Adrenal gland (tissue), 9 donors: ENCODE measurements at regions not wholly inside any gene's neighbourhood (a gene's known extent, or its start where the extent isn't known, plus 50 kb on each side); places are given as distances from the start of the nearest gene placed in this dataset.
A peak's percentile ranks its signal among the peaks of the same experiment; 100 is the strongest.
"Not testable (repeated sequence)": the region's sequence is repeated elsewhere in the genome, so short reads cannot be mapped to it uniquely, and the experiment has no call there.

Source experiments
- DNase-seq, 7 donors: peaks; one replicate each; pipeline ENCODE4 v3.0.0-alpha.2; 2019 to 2020
- H3K27ac ChIP-seq, 5 donors: fragments of 200-600 bp; sonication (generic) in 4 of 5; 1 replicate in 3 of 5; 2 replicates in 2 of 5; pipeline versions ENCODE4 v1.5.1 to v1.8.0; 2016 to 2020; ENCODE audit warnings: mild to moderate bottlenecking in 1 of 5
- H3K27me3 ChIP-seq: fragments of 200-600 bp; 2 replicates; pipeline ENCODE4 v1.8.0; 2021
- H3K36me3 ChIP-seq, 2 donors: fragments of 200-600 bp; replicated peaks in 1 of 2; 1 replicate in 1 of 2; 2 replicates in 1 of 2; pipeline versions ENCODE4 v1.5.1 to v1.8.0; 2018 to 2022
- H3K4me1 ChIP-seq, 2 donors: fragments of 200-600 bp; replicated peaks in 1 of 2; 1 replicate in 1 of 2; 2 replicates in 1 of 2; pipeline versions ENCODE4 v1.5.1 to v1.8.0; 2018 to 2021
- H3K4me3 ChIP-seq, 4 donors: fragments of 200-600 bp; sonication (generic) in 3 of 4; one replicate each; pipeline ENCODE4 v1.5.1; 2016 to 2018
- H3K9me3 ChIP-seq, 3 donors: fragments of 200-600 bp; sonication (generic) in 1 of 3; replicated peaks in 1 of 3; 1 replicate in 2 of 3; 2 replicates in 1 of 3; pipeline versions ENCODE4 v1.5.1 to v1.8.0; 2016 to 2021
- CTCF ChIP-seq, 6 experiments: fragments of 450-650 bp in 4 of 6; fragments of 200-600 bp in 2 of 6; sonication (generic) in 1 of 6; IDR thresholded peaks; 1 replicate in 5 of 6; 2 replicates in 1 of 6; pipeline versions ENCODE4 v1.5.1 to v1.8.0; 2016 to 2021; ENCODE audit warnings: antibody characterized with exemption in 6 of 6, mild to moderate bottlenecking in 2 of 6, moderate library complexity in 1 of 6
- POLR2A ChIP-seq, 2 donors: fragments of 450-650 bp; IDR thresholded peaks; one replicate each; pipeline ENCODE4 v1.6.1; 2017; ENCODE audit warnings: antibody characterized with exemption in 2 of 2, mild to moderate bottlenecking in 2 of 2, moderate library complexity in 1 of 2
- WGBS, 4 donors: extraction: QIAGEN DNeasy Blood & Tissue Kit in 2 of 4; methylation state at CpG; one replicate each; pipeline versions ENCODE4 v1.1.5 to v1.1.7; 2013 to 2017; 5-methylcytosine and 5-hydroxymethylcytosine counted together
- intact Hi-C, 2 donors: fragments of 100-400 bp; cut with DNase I; formaldehyde crosslinking; loops; one replicate each; pipeline versions ENCODE4 v1.14.1 to v1.15.0; 2022 to 2023
- donor health status: healthy with polysubstance abuse.
- donor health status: Bipolar disorder and iron deficiency.
- donor health status: DM: yes; HTN: yes; CAD: no.
- donor health status: DM: no; HTN: no; CAD: no.
- donor health status: DM: no; HTN: no; CAD: no.

DNA sequence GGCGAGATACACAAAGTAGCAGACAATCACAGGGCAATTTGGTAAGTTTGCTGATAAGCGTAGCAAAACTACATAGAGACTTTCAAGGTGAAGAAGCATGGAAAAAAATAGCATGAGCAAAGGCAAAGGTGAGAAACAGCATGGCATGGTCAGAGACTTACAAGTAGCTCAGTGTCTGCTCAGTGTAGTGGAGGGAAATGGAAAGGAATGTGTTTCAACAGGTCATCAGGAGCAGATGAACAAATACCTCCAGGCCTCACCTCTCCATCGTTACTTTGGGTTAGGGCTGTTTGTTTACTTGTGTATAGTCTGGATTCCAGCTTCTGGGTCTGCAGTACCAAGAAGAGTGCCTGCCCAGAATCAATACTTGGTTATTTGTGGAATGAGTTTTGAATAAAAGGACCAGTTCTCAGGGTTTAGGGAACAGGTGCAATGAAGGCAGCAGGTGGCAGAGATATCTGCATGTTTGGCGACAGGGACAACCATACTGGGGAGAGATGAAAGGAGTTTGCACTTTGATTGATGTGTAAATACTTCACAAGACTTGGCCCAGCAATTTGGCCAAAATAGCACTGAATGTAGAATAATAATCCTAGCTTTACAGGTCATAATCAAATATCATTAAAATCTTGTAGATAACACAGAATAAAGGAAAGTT is 97.0 kb upstream of the FGGY start:
- H3K4me3 ChIP-seq: no peak overlapping the region
- intact Hi-C loops: no loop called here
- H3K4me1 ChIP-seq: peaks cover 11 to 14% of the 10 kb centered on the region in 2 donors
- H3K27me3 ChIP-seq: no peaks in the 10 kb centered on the region
- no peak for DNase-seq
- H3K36me3 ChIP-seq: no peaks in the 10 kb centered on the region
- H3K27ac ChIP-seq: no peak overlapping the region
- H3K9me3 ChIP-seq: peaks cover 0 to 4% (median 0%) of the 10 kb centered on the region in 3 donors
- TF ChIP-seq CTCF (IDR thresholded peaks at IDR 0.05): no peak
- TF ChIP-seq POLR2A (IDR thresholded peaks at IDR 0.05): no peak
- 85 to 96% (median 92%) methylated on average over 4 of the region's 4 CpGs for WGBS, 4 donors

- TF ChIP-seq CTCF (IDR thresholded peaks at IDR 0.05) (no peak), POLR2A (IDR thresholded peaks at IDR 0.05) (no peak)
- H3K27me3 ChIP-seq: no peaks in the 10 kb centered on the region
- H3K27ac ChIP-seq: no peak overlapping the region
- H3K4me1 ChIP-seq: peaks cover 11 to 14% of the 10 kb centered on the region in 2 donors
- no peak for DNase-seq
- no peaks in the 10 kb centered on the region for H3K36me3 ChIP-seq
- intact Hi-C loops: no loop called here
- H3K4me3 ChIP-seq: no peak overlapping the region
- H3K9me3 ChIP-seq: peaks cover 0 to 7% (median 0%) of the 10 kb centered on the region in 3 donors
Observed at GRCh38 chr1:59201341-59201740, 95.6 kb upstream of the FGGY start.

GRCh38 chr1:59202455-59202854 is 94.4 kb upstream of the FGGY start:
- Histone ChIP-seq H3K9me3 (peaks cover 0 to 7% (median 0%) of the 10 kb centered on the region in 3 donors), H3K36me3 (no peaks in the 10 kb centered on the region), H3K4me3 (no peak overlapping the region), H3K27me3 (no peaks in the 10 kb centered on the region), H3K4me1 (peaks cover 11 to 14% of the 10 kb centered on the region in 2 donors), H3K27ac (no peak overlapping the region)
- 91 to 100% (median 96%) methylated on average over 1 of the region's 1 CpG for WGBS, 4 donors
- DNase-seq: no peak
- TF ChIP-seq CTCF (IDR thresholded peaks at IDR 0.05) (no peak), POLR2A (IDR thresholded peaks at IDR 0.05) (no peak)
- intact Hi-C loops: no loop called here

DNA sequence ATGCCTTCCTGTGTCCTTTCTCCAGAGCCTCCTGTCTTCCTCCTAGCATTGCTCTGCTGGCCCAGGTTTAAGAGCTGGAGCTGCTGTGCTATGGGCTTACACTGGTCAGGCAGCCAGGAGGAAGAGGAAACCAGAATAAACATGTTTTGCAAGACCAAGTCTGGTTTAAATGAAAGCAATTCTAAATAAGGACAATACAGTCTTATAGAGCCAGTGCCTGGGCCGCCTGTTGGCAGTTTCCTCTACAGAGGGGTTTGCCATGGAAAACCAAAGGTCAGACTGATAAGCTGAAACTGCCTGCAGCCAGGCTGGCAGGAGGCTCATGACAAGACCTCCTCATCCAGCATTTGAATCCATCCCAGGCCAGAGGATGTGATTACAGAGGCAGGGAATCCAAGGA is 92.9 kb upstream of the FGGY start:
- WGBS, 4 donors: 7 to 32% (median 12%) methylated on average over 1 of the region's 1 CpG
- Histone ChIP-seq H3K27me3 (no peaks in the 10 kb centered on the region), H3K36me3 (no peaks in the 10 kb centered on the region), H3K9me3 (peaks cover 0 to 7% (median 0%) of the 10 kb centered on the region in 3 donors), H3K27ac (peak overlapping the region in 2 of 5 donors; percentile 17 to 32), H3K4me1 (peaks cover 11 to 14% of the 10 kb centered on the region in 2 donors), H3K4me3 (no peak overlapping the region)
- TF ChIP-seq POLR2A (IDR thresholded peaks at IDR 0.05) (no peak), CTCF (IDR thresholded peaks at IDR 0.05) (peak in 1 of 6 experiments; percentile 4)
- peak in 6 of 7 donors; percentile 26 to 63 (median 39) for DNase-seq
- intact Hi-C loops: no loop called here

GRCh38 chr1:59206616-59207015 is 90.3 kb upstream of the FGGY start:
- DNase-seq, H3K27me3 ChIP-seq, H3K9me3 ChIP-seq, H3K27ac ChIP-seq, intact Hi-C loops, H3K4me3 ChIP-seq, H3K36me3 ChIP-seq: not testable (repeated sequence)
- 71 to 83% (median 78%) methylated on average over 4 of the region's 4 CpGs; no CpG with 5 or more reads in 1 of the 4 donors for WGBS, 4 donors
- peaks cover 11 to 14% of the 10 kb centered on the region in 2 donors for H3K4me1 ChIP-seq

GRCh38 chr1:59210430-59210829 is 86.5 kb upstream of the FGGY start:
- H3K27me3 ChIP-seq, DNase-seq, H3K9me3 ChIP-seq, H3K36me3 ChIP-seq, H3K27ac ChIP-seq, H3K4me3 ChIP-seq, H3K4me1 ChIP-seq, intact Hi-C loops: not testable (repeated sequence)
- WGBS, 4 donors: 84 to 96% (median 90%) methylated on average over 3 of the region's 3 CpGs
